Osteocyte (in vitro differentiated cells): ENCODE measurements at regions not wholly inside any gene's neighbourhood (a gene's known extent, or its start where the extent isn't known, plus 50 kb on each side); places are given as distances from the start of the nearest gene placed in this dataset.

Experiments
- DNase-seq: peaks from one replicate; pipeline ENCODE4 v3.0.0; 2021; ENCODE audit warnings: mixed read lengths; ENCODE audit not compliant: unreplicated experiment; ENCODE audit errors: extremely low spot score
- H3K27ac Mint-ChIP-seq: one replicate; pipeline ENCODE4 v1.8.0; 2021; ENCODE audit warnings: mild to moderate bottlenecking, mixed read lengths; ENCODE audit not compliant: unreplicated experiment
- H3K27me3 Mint-ChIP-seq: one replicate; pipeline ENCODE4 v1.8.0; 2021; ENCODE audit warnings: mixed read lengths; ENCODE audit not compliant: unreplicated experiment
- H3K36me3 Mint-ChIP-seq: one replicate; pipeline ENCODE4 v1.8.0; 2021; ENCODE audit warnings: mixed read lengths; ENCODE audit not compliant: unreplicated experiment
- H3K4me1 Mint-ChIP-seq: one replicate; pipeline ENCODE4 v1.8.0; 2021; ENCODE audit warnings: mixed read lengths; ENCODE audit not compliant: unreplicated experiment
- H3K4me3 Mint-ChIP-seq: one replicate; pipeline ENCODE4 v1.8.0; 2021; ENCODE audit warnings: mild to moderate bottlenecking, moderate library complexity, mixed read lengths; ENCODE audit not compliant: unreplicated experiment
- H3K9me3 Mint-ChIP-seq: one replicate; pipeline ENCODE4 v1.8.0; 2021; ENCODE audit warnings: mixed read lengths; ENCODE audit not compliant: unreplicated experiment
- TF ChIP-seq, protein P1 (sequence below): fragments of 200-600 bp; sonication (generic); IDR thresholded peaks from 2 replicates; pipeline ENCODE4 v1.5.0; 2021; ENCODE audit warnings: antibody characterized with exemption, mild to moderate bottlenecking, moderate library complexity

GRCh38 chr19:33890569-33890968 lies 93.9 kb downstream of the KCTD15 start:
- Mint-ChIP-seq H3K9me3 (no peaks in the 10 kb centered on the region), H3K4me3 (no peak overlapping the region), H3K36me3 (no peaks in the 10 kb centered on the region), H3K4me1 (peaks cover 2% of the 10 kb centered on the region), H3K27me3 (peaks cover 7% of the 10 kb centered on the region), H3K27ac (no peak overlapping the region)
- DNase-seq: no peak
- TF ChIP-seq, protein P1, sequence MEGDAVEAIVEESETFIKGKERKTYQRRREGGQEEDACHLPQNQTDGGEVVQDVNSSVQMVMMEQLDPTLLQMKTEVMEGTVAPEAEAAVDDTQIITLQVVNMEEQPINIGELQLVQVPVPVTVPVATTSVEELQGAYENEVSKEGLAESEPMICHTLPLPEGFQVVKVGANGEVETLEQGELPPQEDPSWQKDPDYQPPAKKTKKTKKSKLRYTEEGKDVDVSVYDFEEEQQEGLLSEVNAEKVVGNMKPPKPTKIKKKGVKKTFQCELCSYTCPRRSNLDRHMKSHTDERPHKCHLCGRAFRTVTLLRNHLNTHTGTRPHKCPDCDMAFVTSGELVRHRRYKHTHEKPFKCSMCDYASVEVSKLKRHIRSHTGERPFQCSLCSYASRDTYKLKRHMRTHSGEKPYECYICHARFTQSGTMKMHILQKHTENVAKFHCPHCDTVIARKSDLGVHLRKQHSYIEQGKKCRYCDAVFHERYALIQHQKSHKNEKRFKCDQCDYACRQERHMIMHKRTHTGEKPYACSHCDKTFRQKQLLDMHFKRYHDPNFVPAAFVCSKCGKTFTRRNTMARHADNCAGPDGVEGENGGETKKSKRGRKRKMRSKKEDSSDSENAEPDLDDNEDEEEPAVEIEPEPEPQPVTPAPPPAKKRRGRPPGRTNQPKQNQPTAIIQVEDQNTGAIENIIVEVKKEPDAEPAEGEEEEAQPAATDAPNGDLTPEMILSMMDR: no peak

GRCh38 chr19:33891773-33892172 lies 95.1 kb downstream of the KCTD15 start:
- Mint-ChIP-seq H3K36me3 (no peaks in the 10 kb centered on the region), H3K9me3 (no peaks in the 10 kb centered on the region), H3K4me3 (no peak overlapping the region), H3K4me1 (peaks cover 2% of the 10 kb centered on the region), H3K27ac (no peak overlapping the region), H3K27me3 (peaks cover 7% of the 10 kb centered on the region)
- no peak for DNase-seq
- TF ChIP-seq, protein P1: no peak

DNA sequence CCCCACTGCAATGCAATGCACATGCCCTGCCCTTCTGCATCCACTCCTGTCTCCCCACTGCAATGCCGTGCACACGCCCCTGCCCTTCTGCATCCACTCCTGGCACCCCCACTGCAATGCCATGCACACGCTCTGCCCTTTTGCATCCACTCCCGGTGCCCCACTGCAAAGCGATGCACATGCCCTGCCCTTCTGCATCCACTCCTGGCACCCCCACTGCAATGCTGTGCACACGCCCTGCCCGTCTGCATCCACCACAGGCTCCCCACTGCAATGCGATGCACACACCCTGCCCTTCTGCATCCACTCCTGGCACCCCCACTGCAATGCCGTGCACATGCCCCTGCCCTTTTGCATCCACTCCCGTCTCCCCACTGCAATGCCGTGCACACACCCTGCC lies 98.1 kb downstream of the KCTD15 start:
- no peak overlapping the region for H3K4me3 Mint-ChIP-seq
- H3K9me3 Mint-ChIP-seq: peaks cover 16% of the 10 kb centered on the region
- DNase-seq: no peak
- H3K36me3 Mint-ChIP-seq: peaks cover 11% of the 10 kb centered on the region
- H3K27me3 Mint-ChIP-seq: peaks cover 7% of the 10 kb centered on the region
- no peak overlapping the region for H3K27ac Mint-ChIP-seq
- no peaks in the 10 kb centered on the region for H3K4me1 Mint-ChIP-seq
- TF ChIP-seq, protein P1: no peak

DNA sequence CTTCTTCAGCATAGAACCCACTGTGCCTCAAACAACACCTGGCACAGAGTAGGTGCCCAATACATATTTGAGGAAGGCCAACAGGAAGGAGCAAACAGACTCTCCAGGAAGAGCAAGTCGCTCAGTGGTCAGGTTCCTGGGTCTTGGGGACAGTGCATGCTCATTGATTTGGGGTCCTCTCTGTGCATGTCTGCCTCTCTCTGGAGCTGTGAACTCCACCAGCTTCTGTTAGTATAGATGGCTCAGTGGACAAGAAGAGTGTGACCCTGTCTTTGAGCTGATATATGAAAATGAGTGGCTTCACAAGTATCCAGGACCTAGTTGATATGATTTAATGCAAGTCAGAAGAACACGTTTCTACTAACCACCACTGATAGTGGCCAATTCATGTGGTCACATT lies 98.7 kb downstream of the KCTD15 start:
- Mint-ChIP-seq H3K9me3 (peaks cover 20% of the 10 kb centered on the region), H3K27me3 (peaks cover 7% of the 10 kb centered on the region), H3K4me1 (no peaks in the 10 kb centered on the region), H3K27ac (no peak overlapping the region), H3K36me3 (peaks cover 11% of the 10 kb centered on the region), H3K4me3 (no peak overlapping the region)
- no peak for DNase-seq
- TF ChIP-seq, protein P1: no peak

DNA sequence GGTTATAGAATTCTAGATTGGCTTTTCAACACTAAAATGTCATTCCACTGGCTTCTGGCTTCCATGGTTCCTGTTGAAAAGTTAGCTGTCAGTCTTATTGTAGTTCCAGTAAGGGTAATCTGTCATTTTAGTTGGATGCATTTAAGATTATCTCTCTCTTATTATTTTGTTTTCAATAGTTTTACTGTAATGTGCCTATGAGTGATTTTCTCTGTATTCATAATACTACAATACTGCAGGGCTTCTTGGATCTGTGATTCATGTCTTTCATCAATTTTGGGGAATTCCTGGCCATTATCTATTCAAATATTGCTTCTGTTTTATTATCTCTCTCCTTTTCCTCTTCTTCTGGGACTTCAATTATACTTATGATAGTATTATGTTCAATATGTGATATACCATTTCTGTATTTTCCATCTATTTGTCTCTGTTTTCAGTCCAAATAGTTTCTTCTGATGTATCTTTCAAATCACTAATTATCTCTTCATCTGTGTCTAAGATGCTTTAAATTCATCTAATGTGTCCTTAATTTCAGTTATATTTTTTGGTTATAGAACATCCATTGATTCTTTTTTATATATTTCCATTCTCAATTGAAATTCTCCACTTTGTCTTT lies 101.5 kb downstream of the KCTD15 start:
- peaks cover 20% of the 10 kb centered on the region for H3K9me3 Mint-ChIP-seq
- H3K4me3 Mint-ChIP-seq: no peak overlapping the region
- H3K27ac Mint-ChIP-seq: no peak overlapping the region
- DNase-seq: no peak
- H3K4me1 Mint-ChIP-seq: peaks cover 2% of the 10 kb centered on the region
- TF ChIP-seq, protein P1: no peak
- peaks cover 7% of the 10 kb centered on the region for H3K27me3 Mint-ChIP-seq
- H3K36me3 Mint-ChIP-seq: peaks cover 11% of the 10 kb centered on the region
